Fibroblast of lung (primary cell): ENCODE measurements at regions not wholly inside any gene's neighbourhood (a gene's known extent, or its start where the extent isn't known, plus 50 kb on each side); places are given as distances from the start of the nearest gene placed in this dataset.

Experiments
- DNase-seq, 2 donors: peaks; one replicate each; pipeline versions ENCODE4 v3.0.0 to v3.0.0-alpha.2; 2010; ENCODE audit warnings: low read depth in 2 of 2
- H2AFZ ChIP-seq: 2 replicates; pipeline ENCODE4 v1.5.1; 2012; ENCODE audit warnings: low read length, control low read depth, inconsistent platforms
- H3K27ac ChIP-seq: 2 replicates; pipeline ENCODE4 v1.5.1; 2011; ENCODE audit warnings: low read length, control low read depth; ENCODE audit not compliant: insufficient read depth
- H3K27me3 ChIP-seq: 2 replicates; pipeline ENCODE4 v1.5.1; 2011; ENCODE audit warnings: mild to moderate bottlenecking, low read length; ENCODE audit not compliant: control insufficient read depth, insufficient read depth
- H3K36me3 ChIP-seq: 2 replicates; pipeline ENCODE4 v1.5.1; 2011; ENCODE audit warnings: low read length; ENCODE audit not compliant: control insufficient read depth, insufficient read depth
- H3K4me1 ChIP-seq: 2 replicates; pipeline ENCODE4 v1.5.1; 2011; ENCODE audit warnings: low read length; ENCODE audit not compliant: control insufficient read depth, insufficient read depth; ENCODE audit errors: extremely low read depth
- H3K4me2 ChIP-seq: 2 replicates; pipeline ENCODE4 v1.5.1; 2011; ENCODE audit warnings: low read length, control low read depth; ENCODE audit not compliant: insufficient read depth; ENCODE audit errors: extremely low read depth
- H3K4me3 ChIP-seq, 4 experiments: fragments of 200-600 bp in 1 of 4; sonication (generic) in 1 of 4; replicated peaks in 1 of 4; 2 replicates each; pipeline ENCODE4 v1.5.1; 2011 to 2016; ENCODE audit warnings: low read length in 4 of 4, low read depth in 3 of 4, mild to moderate bottlenecking in 3 of 4, control low read depth in 2 of 4, inconsistent platforms in 1 of 4, mixed read lengths in 1 of 4; ENCODE audit not compliant: insufficient read depth in 1 of 4; ENCODE audit errors: control extremely low read depth in 1 of 4
- H3K79me2 ChIP-seq: 2 replicates; pipeline ENCODE4 v1.5.1; 2012; ENCODE audit warnings: mild to moderate bottlenecking, low read length, inconsistent platforms; ENCODE audit not compliant: control insufficient read depth, insufficient read depth
- H3K9ac ChIP-seq: 2 replicates; pipeline ENCODE4 v1.5.1; 2011; ENCODE audit warnings: mild to moderate bottlenecking, low read length, control low read depth; ENCODE audit not compliant: insufficient read depth
- H3K9me3 ChIP-seq: 2 replicates; pipeline ENCODE4 v1.5.1; 2012; ENCODE audit warnings: low read depth, low read length; ENCODE audit not compliant: control insufficient read depth, insufficient read depth
- H4K20me1 ChIP-seq: 2 replicates; pipeline ENCODE4 v1.5.1; 2011; ENCODE audit warnings: low read length; ENCODE audit not compliant: control insufficient read depth, insufficient read depth; ENCODE audit errors: extremely low read depth
- EZH2 ChIP-seq: IDR thresholded peaks from 2 replicates; pipeline ENCODE4 v1.5.1; 2012; ENCODE audit warnings: low read length, control low read depth, mild to moderate bottlenecking; ENCODE audit errors: missing control alignments
- TF ChIP-seq, protein P1 (sequence below), 2 donors: IDR thresholded peaks in 1 of 2; conservative IDR thresholded peaks in 1 of 2; 1 replicate in 1 of 2; 2 replicates in 1 of 2; pipeline ENCODE4 v1.5.1; 2011 to 2012; ENCODE audit warnings: low read length in 2 of 2, control low read depth in 1 of 2, inconsistent platforms in 1 of 2, low read depth in 1 of 2, mild to moderate bottlenecking in 1 of 2

DNA sequence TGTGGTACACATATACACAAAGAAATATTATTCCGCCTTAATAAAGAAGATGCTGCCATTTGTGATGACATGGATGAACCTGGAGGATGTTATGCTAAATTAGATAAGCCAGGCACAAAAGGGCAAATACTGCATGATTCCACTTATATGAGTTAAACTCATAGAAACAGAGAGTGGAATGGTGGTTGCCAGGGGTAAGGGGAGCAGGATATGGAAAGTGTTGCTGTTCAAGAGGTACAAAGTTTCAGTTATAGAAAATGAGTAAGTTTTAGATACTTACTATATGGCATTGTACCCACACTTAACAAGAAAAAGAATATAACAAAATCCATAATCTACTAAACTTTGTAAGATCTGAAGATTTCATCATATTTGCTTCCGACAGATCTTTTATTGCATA is 252.2 kb downstream of the SYK start:
- DNase-seq = no peak
- Histone ChIP-seq H3K79me2 (no peaks in the 10 kb centered on the region), H3K4me1 (no peaks in the 10 kb centered on the region), H3K36me3 (no peaks in the 10 kb centered on the region), H4K20me1 (no peaks in the 10 kb centered on the region), H3K27ac (no peak overlapping the region), H3K9me3 (no peaks in the 10 kb centered on the region), H3K4me2 (no peak overlapping the region), H3K27me3 (no peaks in the 10 kb centered on the region), H3K9ac (no peak overlapping the region), H3K4me3 (no peak overlapping the region), H2AFZ (no peak overlapping the region)
- TF ChIP-seq, protein P1, sequence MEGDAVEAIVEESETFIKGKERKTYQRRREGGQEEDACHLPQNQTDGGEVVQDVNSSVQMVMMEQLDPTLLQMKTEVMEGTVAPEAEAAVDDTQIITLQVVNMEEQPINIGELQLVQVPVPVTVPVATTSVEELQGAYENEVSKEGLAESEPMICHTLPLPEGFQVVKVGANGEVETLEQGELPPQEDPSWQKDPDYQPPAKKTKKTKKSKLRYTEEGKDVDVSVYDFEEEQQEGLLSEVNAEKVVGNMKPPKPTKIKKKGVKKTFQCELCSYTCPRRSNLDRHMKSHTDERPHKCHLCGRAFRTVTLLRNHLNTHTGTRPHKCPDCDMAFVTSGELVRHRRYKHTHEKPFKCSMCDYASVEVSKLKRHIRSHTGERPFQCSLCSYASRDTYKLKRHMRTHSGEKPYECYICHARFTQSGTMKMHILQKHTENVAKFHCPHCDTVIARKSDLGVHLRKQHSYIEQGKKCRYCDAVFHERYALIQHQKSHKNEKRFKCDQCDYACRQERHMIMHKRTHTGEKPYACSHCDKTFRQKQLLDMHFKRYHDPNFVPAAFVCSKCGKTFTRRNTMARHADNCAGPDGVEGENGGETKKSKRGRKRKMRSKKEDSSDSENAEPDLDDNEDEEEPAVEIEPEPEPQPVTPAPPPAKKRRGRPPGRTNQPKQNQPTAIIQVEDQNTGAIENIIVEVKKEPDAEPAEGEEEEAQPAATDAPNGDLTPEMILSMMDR (conservative IDR thresholded peaks at IDR 0.05 in 1 of 2, IDR thresholded peaks at IDR 0.05 in 1 of 2; ENCODE audit: low read depth in 1 of 2, low read length in 2 of 2) = no peak
- no peak for TF ChIP-seq EZH2

DNA sequence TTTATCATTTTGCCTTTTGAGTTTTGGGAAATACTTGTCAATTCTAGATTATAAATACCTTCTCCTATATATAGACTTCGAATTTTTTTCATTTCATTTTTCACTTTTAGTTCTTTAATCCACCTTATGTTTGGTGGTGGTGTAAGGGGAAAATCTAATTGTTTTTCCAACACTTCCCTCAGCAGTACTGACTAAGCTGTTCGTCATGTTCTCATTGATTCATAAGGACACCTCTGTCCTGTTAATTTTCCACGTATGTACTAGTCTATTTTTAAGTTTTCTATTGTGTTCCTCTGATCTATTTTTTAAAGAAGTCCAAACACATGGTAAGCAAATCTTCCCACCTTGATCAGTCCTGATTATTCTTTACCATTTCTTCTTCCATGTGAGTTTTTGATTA is 254.2 kb downstream of the SYK start:
- Histone ChIP-seq H3K4me3 (no peak overlapping the region), H3K36me3 (no peaks in the 10 kb centered on the region), H3K9ac (no peak overlapping the region), H3K4me2 (no peak overlapping the region), H3K27ac (no peak overlapping the region), H2AFZ (no peak overlapping the region), H3K9me3 (no peaks in the 10 kb centered on the region), H3K4me1 (peaks cover 4% of the 10 kb centered on the region), H4K20me1 (no peaks in the 10 kb centered on the region), H3K27me3 (no peaks in the 10 kb centered on the region), H3K79me2 (no peaks in the 10 kb centered on the region)
- DNase-seq = no peak
- no peak for TF ChIP-seq EZH2
- TF ChIP-seq, protein P1 (conservative IDR thresholded peaks at IDR 0.05 in 1 of 2, IDR thresholded peaks at IDR 0.05 in 1 of 2; ENCODE audit: low read depth in 1 of 2, low read length in 2 of 2) = no peak

DNA sequence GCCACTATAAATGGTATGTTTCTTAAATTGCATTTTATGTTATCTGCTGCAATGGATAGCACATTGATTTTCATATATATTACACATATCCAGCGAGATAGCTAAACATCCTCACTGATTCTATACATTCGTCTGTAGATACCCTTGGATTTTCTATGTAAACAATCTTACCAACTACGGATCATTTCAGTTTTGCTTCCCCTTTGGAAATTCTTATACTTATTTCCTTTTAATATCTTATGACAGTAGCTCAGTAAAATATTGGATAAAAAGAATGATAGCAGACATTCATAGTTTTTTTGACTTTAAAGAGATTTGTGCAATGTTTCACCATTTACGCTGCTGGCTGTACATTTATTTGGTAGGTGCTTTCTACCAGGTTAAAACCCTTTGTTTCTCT is 254.9 kb downstream of the SYK start:
- no peak overlapping the region for H3K4me3 ChIP-seq
- H3K4me2 ChIP-seq = no peak overlapping the region
- no peaks in the 10 kb centered on the region for H4K20me1 ChIP-seq
- no peak overlapping the region for H3K27ac ChIP-seq
- no peaks in the 10 kb centered on the region for H3K36me3 ChIP-seq
- DNase-seq = no peak
- no peak overlapping the region for H2AFZ ChIP-seq
- H3K9ac ChIP-seq = no peak overlapping the region
- H3K9me3 ChIP-seq = no peaks in the 10 kb centered on the region
- TF ChIP-seq, protein P1 (conservative IDR thresholded peaks at IDR 0.05 in 1 of 2, IDR thresholded peaks at IDR 0.05 in 1 of 2; ENCODE audit: low read depth in 1 of 2, low read length in 2 of 2) = no peak
- TF ChIP-seq EZH2 = no peak
- H3K4me1 ChIP-seq = peaks cover 10% of the 10 kb centered on the region
- H3K79me2 ChIP-seq = no peaks in the 10 kb centered on the region
- no peaks in the 10 kb centered on the region for H3K27me3 ChIP-seq
